GM04504 (cell line): ENCODE measurements at regions not wholly inside any gene's neighbourhood (a gene's known extent, or its start where the extent isn't known, plus 50 kb on each side); places are given as distances from the start of the nearest gene placed in this dataset.
"Not testable (repeated sequence)": the region's sequence is repeated elsewhere in the genome, so short reads cannot be mapped to it uniquely, and the experiment has no call there.

Experiments
- DNase-seq: peaks from one replicate; pipeline ENCODE4 v3.0.0-alpha.2; 2012; ENCODE audit warnings: low read depth

DNA sequence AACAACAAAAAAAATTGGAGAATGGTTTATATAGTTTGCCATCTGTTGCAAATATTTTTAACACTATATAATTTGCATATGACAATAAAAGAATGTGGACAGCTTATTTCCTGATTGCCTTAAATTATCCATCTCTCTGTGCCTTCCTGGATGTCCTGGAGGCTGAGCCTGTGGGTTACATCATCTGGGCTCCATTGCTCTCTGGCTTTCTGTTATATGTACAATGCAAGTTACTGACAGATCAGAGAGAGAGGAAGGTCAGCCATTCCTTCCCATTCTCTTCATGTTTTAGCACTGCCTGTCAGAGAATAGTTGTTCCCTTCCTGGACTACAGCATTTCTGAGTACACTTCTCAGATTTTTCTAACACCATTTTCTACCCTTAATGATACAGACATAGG is 758.3 kb upstream of the PCDH20 start:
- DNase-seq: no peak

DNA sequence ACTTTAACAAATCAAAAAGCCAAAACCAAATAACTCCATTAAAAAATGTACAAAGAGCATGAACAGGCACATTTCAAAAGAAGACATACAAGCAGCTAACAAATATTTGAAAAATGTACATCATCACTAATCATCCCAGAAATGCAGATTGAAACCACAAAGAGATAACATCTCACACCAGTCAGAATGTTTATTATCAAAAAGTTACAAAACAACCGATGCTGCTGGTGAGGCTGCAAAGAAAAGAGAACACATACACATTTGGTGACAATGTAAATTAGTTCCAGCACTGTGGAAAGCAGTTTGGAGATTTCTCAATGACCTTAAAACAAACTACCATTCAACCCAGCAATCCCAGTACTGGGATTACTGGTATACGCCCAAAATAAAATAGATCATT is 756.0 kb upstream of the PCDH20 start:
- no peak for DNase-seq

DNA sequence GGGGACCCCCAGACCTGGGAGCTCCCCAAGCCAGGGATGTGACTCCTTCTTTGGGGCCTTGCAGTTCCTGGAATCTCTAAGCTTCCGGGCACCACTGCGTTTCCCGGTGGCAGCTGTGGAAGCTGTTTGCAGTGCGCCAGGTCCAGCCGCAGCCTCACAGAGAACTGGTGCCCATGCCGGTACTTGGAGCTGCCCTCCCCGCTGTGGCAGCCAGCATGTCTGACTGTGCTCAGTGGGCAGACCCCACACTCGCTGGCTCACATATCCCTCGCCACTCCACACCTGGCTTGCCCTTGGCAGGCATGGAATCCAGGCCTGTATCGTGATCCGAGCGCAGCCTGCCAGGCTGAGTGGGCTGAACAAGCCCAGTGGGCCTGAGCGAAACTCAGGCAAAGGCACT is 753.2 kb upstream of the PCDH20 start:
- DNase-seq: no peak

DNA sequence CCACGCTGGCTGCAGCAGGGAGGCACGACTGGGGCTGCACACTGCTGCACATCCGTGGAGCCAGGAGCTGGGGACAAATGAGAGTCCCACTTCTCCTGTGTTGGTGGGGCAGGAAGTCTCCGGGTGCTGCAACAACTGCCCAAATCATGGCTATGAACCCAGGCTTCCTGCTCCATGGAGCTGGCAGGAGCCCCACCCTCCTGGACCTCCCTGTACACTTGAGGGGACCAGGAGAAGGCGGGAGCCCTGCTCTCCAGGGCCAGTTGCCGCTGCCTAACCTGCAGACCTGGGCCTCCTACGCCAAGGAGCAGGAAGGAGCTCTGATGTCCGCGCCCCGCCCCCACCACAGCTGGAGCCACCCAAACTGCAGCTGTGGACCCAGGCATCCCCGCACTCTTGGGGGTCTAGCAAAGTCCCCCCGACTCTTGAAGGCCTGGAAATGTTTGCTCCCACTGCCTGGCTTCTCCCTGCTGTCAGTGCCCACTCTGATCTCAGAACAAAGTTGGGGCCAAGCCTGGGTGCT is 752.1 kb upstream of the PCDH20 start:
- DNase-seq: no peak

DNA sequence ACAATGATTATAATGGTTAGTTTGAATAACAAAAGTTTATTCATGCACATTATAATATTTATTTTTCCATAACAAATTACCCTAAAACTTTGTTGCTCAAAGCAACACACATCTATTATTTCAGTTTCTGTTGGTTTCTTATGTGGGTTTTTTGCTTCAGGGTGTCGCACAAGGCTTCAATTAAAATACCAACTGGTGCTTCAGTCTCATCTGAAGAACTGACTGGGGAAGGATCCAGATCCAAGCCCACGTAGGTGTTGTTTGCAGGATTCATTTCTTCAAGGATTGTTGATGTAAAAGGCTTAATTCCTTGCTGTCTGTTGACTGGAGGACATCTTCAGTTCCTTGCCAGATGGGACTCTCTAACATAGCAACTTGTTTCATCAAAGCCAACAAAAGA is 747.2 kb upstream of the PCDH20 start:
- DNase-seq: no peak

DNA sequence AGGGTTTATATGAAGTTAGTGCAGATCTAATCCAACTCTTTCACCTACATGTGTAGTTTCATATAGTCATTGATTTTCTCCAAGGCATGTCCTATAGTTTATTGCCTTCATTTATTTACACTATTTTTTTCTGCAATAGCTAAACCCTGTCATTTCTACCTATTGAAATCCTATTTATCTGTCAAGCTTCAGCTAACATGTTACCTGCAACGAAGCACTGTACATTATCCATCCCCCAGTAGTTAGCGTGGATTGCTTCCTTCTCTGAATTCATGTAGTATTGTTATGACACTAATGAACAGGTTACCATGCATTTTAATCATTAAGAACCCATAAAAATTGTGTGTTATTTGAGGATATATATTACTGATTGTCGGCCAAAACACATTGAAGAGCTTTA is 742.9 kb upstream of the PCDH20 start:
- DNase-seq: no peak

DNA sequence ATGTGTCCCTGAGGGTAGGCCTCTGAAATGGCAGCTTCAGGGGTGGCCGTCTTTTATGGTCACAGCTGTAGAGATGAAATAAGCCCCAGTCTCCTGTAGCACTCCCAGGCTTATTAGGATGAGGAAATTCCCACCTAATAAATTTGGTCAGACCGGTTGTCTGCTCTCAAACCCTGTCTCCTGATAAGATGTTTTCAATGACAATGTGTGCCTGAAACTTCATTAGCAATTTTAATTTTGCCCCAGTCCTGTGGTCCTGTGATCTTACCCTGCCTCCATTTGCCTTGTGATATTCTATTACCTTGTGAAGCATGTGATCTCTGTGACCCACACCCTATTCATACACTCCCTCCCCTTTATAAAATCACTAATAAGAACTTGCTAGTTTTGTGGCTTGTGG is 736.1 kb upstream of the PCDH20 start:
- DNase-seq: not testable (repeated sequence)

DNA sequence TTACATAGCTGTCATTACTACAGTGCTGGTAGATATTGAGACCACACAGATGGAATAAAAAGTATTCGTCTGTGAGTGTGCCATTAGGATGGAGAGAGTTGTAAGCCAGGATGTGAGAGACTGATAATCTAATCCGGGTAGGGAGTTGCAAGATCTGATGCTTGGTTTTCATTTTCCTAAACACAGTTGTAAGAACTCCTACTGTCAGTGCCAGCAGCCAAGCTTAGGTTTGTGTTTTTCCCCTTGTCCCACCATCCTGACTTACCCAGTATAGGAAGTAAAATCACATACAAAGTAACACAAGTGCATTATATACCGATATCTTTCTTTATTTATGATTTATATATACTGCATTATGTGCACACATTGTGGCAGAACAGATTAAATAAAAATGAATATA is 726.4 kb upstream of the PCDH20 start:
- DNase-seq: no peak

DNA sequence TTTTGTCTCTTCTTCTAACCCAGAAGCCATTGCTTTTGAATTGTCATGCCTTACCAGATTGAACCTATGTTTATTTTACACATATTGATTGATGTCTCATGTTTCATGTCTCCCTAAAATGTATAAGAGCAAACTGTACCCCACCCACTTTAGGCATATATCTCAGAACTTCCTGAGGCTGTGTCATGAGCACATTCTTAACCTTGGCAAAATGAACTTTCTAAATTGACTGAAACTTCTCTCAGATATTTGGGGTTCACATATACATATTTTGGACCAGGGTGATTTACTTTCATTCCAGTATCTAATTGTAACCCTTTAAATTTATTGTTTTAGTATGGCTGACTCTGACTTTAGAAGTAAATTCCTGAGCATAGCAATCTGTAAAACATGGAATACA is 723.9 kb upstream of the PCDH20 start:
- DNase-seq: no peak

DNA sequence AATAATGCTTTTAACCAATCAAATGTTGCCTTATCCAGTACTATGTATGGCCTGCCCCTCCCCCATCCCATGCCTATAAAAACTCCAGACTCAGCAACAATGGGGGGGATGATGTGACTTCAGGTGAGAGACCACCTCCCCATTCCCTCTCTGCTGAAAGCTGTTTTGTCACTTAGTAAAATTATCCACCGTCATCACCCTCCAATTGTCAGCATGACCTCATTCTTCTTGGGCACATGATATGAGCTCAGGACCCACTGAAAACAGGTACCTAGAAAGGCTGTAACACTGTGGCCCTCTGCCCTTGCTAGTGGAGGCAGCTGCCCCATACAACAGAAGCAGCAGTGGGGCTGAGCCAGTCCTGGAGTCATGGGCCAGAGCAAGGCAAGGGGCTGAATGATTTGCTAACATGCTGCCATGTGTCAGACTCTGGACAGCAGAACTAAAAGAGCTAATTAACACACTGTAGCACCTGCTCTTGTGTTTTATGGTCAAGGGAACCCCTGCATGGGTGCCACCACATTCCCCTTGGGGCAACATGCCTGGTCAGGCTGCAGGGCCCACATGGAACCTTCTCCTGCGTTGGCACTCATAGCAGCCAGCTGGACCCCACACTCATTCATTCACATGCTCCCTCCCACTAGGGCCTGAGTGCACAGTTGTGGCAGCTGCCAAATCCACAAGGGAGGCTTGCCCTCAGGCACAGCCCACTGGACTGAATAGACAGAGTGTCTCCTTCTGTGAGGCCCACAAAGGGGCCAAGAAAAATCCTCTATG is 722.2 kb upstream of the PCDH20 start:
- no peak for DNase-seq

DNA sequence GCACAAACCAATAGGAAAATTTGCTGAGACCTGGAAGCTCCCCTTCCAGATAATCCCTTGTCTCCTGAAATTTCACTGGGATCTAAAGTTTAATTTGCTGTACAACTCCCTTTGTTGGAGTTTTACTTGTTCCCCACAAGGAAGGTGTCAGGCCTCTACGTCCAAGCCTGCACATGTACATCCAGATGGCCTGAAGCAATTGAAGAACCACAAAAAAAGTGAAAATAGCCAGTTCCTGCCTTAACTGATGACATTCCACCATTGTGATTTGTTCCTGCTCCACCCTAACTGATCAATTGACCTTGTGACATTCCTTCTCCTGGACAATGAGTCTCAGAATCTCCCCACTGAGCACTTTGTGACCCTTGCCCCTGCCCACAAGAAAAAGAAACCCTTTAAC is 716.0 kb upstream of the PCDH20 start:
- no peak for DNase-seq

DNA sequence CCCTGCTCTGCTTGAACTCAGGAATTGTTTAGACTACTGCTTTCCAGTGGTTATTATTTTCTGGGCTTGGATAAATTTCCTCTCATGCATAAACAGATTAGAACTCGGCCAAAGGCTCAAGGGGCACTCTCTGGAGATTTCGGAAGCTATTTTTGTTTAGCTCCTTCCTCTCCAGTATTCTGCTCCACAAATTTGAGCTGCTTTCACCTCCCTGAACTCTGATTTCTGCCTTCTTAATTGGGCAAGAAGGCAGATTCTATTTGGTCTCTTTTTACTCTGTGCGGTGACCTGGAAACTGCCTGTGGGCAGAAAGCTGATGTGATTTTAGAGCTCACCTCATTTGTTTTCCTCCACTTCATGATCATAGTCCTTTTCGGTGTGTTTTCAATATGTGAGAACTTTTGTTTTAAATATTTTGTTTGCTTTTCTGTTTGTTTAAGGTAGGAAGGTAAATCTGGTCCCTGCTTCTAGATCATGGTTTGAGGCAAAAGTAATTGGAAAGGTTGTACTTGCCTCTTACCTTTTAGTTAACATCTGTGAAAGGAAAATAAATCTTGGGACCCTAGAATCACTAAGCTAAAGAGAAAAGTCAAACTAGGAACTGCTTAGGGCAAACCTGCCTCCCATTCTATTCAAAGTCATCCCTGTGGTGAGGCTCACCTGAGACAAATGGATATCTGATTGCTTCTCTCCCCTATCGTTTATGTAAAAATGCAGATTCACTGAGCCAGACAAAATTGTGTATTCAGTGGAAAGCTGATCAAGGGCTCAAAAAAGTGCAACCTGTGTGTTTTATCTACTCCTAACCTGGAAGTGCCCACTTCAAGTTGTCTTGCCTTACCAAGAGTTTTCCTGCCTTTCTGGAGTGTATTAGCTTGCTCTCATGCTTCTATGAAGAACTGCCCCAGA is 714.7 kb upstream of the PCDH20 start:
- DNase-seq: no peak

DNA sequence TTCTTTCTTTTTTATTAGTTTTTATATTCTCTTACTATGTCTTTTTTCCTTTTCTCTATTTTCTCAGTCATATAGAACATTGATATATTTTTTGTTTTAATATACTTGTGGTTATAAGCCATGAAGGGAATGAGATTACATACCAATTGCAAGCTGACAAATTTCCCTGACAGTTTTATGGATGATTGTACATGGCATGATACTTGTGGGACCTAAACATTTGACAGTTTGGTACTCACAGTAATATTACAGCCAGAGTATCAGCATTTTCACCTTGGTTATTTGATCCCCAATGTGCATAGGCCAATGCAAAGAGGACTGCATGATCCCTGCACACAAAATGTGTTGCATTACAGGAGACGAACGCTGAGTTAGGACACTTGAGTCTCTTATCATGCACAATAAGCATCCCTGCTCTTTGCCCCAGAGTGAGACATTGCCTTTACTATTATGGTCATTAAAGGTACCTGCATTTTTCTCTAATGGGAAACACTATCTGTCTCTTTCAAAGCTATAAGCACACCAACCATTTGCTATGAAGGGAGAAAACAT is 713.4 kb upstream of the PCDH20 start:
- no peak for DNase-seq

DNA sequence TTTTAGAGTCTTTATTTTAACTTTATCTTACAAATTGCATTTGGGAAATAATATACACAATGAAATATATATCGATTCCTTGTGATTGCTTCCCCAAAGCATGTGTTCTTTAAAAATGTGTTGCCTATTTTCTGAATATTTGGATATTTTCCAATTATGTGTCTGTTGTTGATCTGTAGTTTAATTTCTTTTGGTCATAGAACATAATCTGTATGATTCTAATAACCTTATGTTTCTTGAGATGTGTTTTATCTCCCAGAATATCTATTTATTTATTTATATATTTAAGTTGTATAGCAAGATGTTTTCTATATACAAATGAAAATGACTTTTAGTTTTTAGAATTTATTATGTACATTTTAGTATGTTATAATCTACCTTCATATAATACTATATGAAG is 710.8 kb upstream of the PCDH20 start:
- no peak for DNase-seq

DNA sequence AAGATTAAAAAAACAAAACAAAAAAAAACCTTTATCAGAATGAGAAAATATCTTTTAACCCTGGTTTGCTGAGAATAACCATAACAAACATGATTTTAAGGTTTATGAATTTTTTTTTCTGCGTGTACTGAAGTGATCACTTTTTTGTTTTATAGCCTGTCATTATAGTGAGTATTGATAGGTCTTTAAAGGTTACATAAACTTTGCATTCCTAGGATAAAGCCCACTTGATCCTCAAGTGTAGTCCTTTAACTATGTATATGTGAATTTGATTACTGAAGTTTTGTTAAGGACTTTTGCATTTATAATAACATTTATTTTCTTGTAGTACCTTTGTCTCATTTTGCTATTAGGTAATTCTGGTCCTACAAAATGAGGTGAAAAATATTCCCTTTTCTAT is 709.8 kb upstream of the PCDH20 start:
- no peak for DNase-seq

DNA sequence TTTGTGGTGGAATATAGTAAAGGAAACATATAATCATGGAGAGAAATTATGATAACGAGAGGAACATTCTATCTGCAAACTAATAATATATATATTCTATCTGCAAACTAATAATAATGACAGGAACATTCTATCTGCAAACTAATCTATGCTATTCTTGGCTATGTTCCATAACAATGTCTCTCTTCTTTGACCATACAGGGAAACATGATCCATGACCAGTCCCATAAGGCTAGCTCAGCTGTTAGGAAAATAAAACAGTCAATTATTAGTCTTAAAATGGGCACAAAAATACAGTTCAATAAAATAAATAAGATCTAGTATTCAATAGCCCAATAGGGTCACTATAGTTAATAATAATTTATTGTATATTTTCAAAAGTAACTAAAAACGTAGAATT is 707.8 kb upstream of the PCDH20 start:
- DNase-seq: no peak

DNA sequence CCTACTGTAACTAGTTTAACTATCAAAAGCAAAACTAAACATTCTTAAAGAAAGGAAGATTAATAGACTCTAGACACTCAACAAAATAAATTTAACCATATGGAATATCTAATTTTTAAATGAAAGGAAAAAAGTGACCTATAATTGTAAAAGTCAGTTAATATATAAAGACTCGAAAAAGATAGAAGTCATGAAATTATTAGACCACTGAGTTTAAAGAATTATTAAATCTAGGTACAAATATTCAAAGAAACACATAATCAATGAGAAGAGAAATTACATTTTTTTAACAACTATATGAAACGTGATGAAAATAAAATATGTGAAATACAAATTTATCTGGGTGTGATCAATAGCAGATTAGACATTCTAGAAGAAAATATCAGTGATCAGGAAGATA is 706.8 kb upstream of the PCDH20 start:
- DNase-seq: no peak

DNA sequence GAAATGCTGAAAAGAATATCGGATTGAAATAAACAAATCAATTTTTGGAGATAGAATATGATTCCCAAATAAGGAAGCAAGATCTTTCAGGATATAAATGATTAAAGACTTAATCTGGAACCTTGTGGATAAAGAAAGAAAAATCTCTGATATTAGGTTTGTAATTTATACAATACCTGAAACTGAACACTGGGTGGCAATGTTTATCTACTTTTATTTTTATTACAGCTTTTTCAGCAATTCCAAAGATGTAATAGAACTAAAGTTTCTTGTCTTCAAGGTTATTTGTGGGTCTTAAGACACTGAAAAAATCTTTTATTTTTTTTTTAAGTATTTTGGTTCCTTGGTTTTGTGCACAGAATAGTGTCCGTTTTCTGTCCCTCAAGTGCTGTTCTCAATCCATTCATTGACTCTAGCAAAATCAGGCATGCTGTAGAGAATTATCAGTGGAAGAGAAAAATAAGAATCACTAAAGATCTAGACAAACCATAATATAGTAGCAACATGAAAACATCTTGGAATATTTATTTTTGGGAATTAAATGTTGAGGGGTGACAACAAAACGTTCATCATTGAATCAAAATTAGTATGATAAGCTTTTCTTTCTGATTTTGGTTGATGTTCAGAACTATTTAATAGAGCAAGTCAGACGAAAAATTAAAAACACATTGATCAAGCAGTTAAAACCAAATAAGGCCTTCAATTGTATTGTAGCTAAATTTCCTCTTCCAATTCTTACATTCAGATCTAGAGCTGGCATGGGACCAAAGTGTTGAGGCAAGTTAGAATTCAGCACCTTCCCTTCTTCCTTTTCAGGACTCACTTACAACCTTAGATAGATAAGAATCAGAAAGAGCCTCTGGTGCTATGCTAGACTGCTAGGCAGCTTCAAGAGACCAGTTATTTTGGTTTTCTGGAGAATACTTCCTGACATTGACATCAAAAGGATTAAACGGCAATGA is 704.4 kb upstream of the PCDH20 start:
- DNase-seq: no peak

DNA sequence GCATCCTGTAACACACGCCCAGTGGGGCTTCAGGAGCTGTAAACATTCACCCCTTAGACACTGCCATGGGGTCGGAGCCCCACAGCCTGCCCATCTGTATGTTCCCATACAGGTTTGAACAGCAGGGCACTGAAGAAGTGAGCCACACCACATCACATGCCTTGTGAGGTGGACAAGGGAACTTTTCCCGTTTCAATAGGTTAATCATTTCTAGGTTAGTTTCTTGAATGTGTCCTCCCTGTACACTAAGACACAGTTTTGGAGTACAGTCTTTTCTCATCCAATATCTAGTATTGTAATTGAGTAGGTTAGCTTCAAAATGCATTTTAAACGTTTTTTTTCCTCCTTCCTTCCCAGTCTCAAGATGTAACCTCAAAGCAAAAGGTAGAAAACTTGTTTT is 700.2 kb upstream of the PCDH20 start:
- no peak for DNase-seq

DNA sequence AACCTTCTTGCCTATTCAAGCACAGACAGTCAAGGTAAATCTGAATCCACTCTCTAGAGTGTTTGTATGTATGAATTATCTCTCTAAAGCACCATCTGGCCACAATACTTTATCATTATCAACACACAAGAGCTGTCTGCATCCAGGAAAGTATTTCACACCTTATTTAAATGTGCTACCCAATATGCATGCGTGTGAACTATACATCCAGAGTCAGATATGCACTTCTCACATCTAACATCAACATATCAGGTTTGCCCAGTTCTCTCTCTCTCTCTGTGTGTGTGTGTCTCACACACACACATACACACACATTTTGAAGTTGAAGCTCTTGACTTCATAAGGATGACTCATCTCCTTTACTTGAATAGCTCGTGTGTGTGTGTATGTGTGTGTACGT is 697.5 kb upstream of the PCDH20 start:
- no peak for DNase-seq

DNA sequence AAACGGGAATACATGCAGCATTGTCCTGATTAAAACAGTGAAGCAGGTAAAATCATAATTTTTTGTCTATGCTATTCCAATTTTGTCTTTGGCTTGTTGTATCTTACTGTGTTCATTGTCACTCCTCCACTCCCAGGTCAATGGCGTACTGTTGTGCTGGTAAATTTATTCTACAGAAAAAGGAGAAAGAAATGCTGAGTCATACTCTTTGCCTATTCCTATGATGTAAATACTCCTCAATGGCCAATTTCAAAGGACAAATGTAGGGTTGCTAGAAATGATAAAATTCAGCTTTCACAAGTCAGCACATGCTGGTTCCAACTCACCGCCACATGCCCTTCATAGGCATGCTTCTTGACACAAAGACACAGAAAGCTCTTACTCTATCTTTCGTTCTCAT is 694.4 kb upstream of the PCDH20 start:
- DNase-seq: no peak

DNA sequence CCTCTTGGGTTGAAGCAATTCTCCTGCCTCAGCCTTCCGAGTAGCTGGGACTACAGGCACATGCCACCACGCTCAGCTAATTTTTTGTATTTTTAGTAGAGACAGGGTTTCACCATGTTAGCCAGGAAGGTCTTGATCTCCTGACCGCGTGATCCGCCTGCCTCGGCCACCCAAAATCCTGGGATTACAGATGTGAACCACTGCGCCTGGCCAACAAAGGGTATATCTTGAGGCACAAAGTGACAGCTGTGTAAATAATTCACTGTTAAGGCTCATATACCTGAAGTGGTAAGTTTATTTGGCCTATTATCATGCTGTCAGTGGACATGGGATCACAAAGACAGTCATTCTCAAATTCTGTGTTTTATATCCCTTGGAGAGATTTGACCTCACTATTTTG is 688.5 kb upstream of the PCDH20 start:
- not testable (repeated sequence) for DNase-seq
